MCF 10A (cell line): ENCODE measurements at regions not wholly inside any gene's neighbourhood (a gene's known extent, or its start where the extent isn't known, plus 50 kb on each side); places are given as distances from the start of the nearest gene placed in this dataset.

Experiments used
- BruUV-seq: library from RNA; stranded (reverse); fragments of 400-500 nt; replicated peaks from 2 replicates; lab custom pipeline; 2021; lab: Mats Ljungman, UMichigan
- CTCF ChIA-PET: fragments of 300-600 bp; sonication (Branson Sonifier 250); formaldehyde crosslinking; extraction: SDS; loops from one replicate; lab custom pipeline; 2021; ENCODE audit warnings: antibody characterized with exemption, inconsistent platforms; lab: Yijun Ruan, JAX
- POLR2A ChIA-PET: fragments of 300-600, 350-650 bp; sonication (Branson Sonifier 250); formaldehyde crosslinking; extraction: SDS; loops from one replicate; lab custom pipeline; 2020; ENCODE audit warnings: antibody characterized with exemption, inconsistent platforms; lab: Yijun Ruan, JAX
- DNase-seq: peaks from one replicate; pipeline ENCODE4 v3.0.0-alpha.2; 2018; ENCODE audit not compliant: unreplicated experiment
- H3K27ac Mint-ChIP-seq: one replicate; pipeline ENCODE4 v1.8.0; 2022; ENCODE audit warnings: mild to moderate bottlenecking, low read depth, mixed read lengths; ENCODE audit not compliant: unreplicated experiment
- H3K27me3 Mint-ChIP-seq: one replicate; pipeline ENCODE4 v1.8.0; 2022; ENCODE audit warnings: mixed read lengths; ENCODE audit not compliant: insufficient read depth, unreplicated experiment
- H3K36me3 Mint-ChIP-seq: one replicate; pipeline ENCODE4 v1.8.0; 2022; ENCODE audit warnings: mild to moderate bottlenecking, moderate library complexity, mixed read lengths; ENCODE audit not compliant: insufficient read depth, unreplicated experiment
- H3K4me1 Mint-ChIP-seq: one replicate; pipeline ENCODE4 v1.8.0; 2022; ENCODE audit warnings: mixed read lengths; ENCODE audit not compliant: insufficient read depth, unreplicated experiment
- H3K4me3 Mint-ChIP-seq: one replicate; pipeline ENCODE4 v1.8.0; 2022; ENCODE audit warnings: mild to moderate bottlenecking, moderate library complexity, mixed read lengths; ENCODE audit not compliant: unreplicated experiment
- H3K9me3 Mint-ChIP-seq: one replicate; pipeline ENCODE4 v1.8.0; 2022; ENCODE audit warnings: mixed read lengths; ENCODE audit not compliant: unreplicated experiment
- CTCF ChIP-seq: fragments of 200-600 bp; IDR thresholded peaks from one replicate; pipeline ENCODE4 v1.8.0; 2022; ENCODE audit warnings: antibody characterized with exemption, mild to moderate bottlenecking; ENCODE audit not compliant: unreplicated experiment
- intact Hi-C: fragments of 100-400 bp; cut with micrococcal nuclease; formaldehyde crosslinking; loops from 2 replicates; pipeline ENCODE4 v1.14.1; 2022

GRCh38 chr2:234629596-234629995 lies 132.7 kb upstream of the ARL4C start:
- Mint-ChIP-seq H3K27me3 (no peaks in the 10 kb centered on the region), H3K4me3 (no peak overlapping the region), H3K4me1 (no peaks in the 10 kb centered on the region), H3K36me3 (no peaks in the 10 kb centered on the region), H3K9me3 (no peaks in the 10 kb centered on the region), H3K27ac (no peak overlapping the region)
- intact Hi-C loops, result no loop called here
- CTCF ChIA-PET, result no interaction called here
- POLR2A ChIA-PET, result interaction anchor here (1.0 kb wide), 1 partner anchor 57 kb away, joined by 3 read pairs; no protein-coding TSS in a partner anchor
- BruUV-seq, result no TSS peak
- DNase-seq, result no peak
- no peak for TF ChIP-seq CTCF

- ChIA-PET CTCF (no interaction called here), POLR2A (no interaction called here)
- TF ChIP-seq CTCF, result no peak
- Mint-ChIP-seq H3K4me1 (no peaks in the 10 kb centered on the region), H3K9me3 (no peaks in the 10 kb centered on the region), H3K36me3 (no peaks in the 10 kb centered on the region), H3K27me3 (no peaks in the 10 kb centered on the region), H3K27ac (no peak overlapping the region), H3K4me3 (no peak overlapping the region)
- no TSS peak for BruUV-seq
- intact Hi-C loops, result no loop called here
- no peak for DNase-seq
These were observed 132.1 kb upstream of the ARL4C start for GRCh38 chr2:234628953-234629352.

- no peaks in the 10 kb centered on the region for H3K4me1 Mint-ChIP-seq
- H3K27me3 Mint-ChIP-seq, result no peaks in the 10 kb centered on the region
- no peak overlapping the region for H3K27ac Mint-ChIP-seq
- H3K36me3 Mint-ChIP-seq, result no peaks in the 10 kb centered on the region
- TF ChIP-seq CTCF, result no peak
- ChIA-PET POLR2A (no interaction called here), CTCF (interaction anchor here (0.6 kb wide), 1 partner anchor 476 kb away, joined by 3 read pairs; no protein-coding TSS in a partner anchor)
- no peak overlapping the region for H3K4me3 Mint-ChIP-seq
- no peak for DNase-seq
- intact Hi-C loops, result no loop called here
- no TSS peak for BruUV-seq
- H3K9me3 Mint-ChIP-seq, result no peaks in the 10 kb centered on the region
These were observed 130.4 kb upstream of the ARL4C start for GRCh38 chr2:234627308-234627707.

- Mint-ChIP-seq H3K36me3 (no peaks in the 10 kb centered on the region), H3K27ac (no peak overlapping the region), H3K4me1 (no peaks in the 10 kb centered on the region), H3K27me3 (no peaks in the 10 kb centered on the region), H3K9me3 (no peaks in the 10 kb centered on the region), H3K4me3 (no peak overlapping the region)
- TF ChIP-seq CTCF, result no peak
- intact Hi-C loops, result no loop called here
- ChIA-PET CTCF (interaction anchor here (0.6 kb wide), 1 partner anchor 1727 kb away, joined by 4 read pairs; no protein-coding TSS in a partner anchor), POLR2A (no interaction called here)
- DNase-seq, result no peak
- no TSS peak for BruUV-seq
These were observed 129.8 kb upstream of the ARL4C start for GRCh38 chr2:234626566-234627130.
